Spinal cord (tissue), 9 donors: ENCODE measurements at regions not wholly inside any gene's neighbourhood (a gene's known extent, or its start where the extent isn't known, plus 50 kb on each side); places are given as distances from the start of the nearest gene placed in this dataset.
"Not testable (repeated sequence)": the region's sequence is repeated elsewhere in the genome, so short reads cannot be mapped to it uniquely, and the experiment has no call there.

ENCODE experiments used
- DNase-seq, 6 donors: peaks; one replicate each; pipeline versions ENCODE4 v3.0.0 to v3.0.0-alpha.2; 2013 to 2015; ENCODE audit warnings: low spot score in 6 of 6, low read depth in 4 of 6
- H3K27ac ChIP-seq: one replicate; pipeline ENCODE4 v1.5.1; 2013; ENCODE audit warnings: low read depth, low read length, control low read depth
- H3K27me3 ChIP-seq: one replicate; pipeline ENCODE4 v1.6.1; 2013; ENCODE audit warnings: low read length; ENCODE audit not compliant: control insufficient read depth, insufficient read depth
- H3K36me3 ChIP-seq: one replicate; pipeline ENCODE4 v1.6.1; 2013; ENCODE audit warnings: low read length; ENCODE audit not compliant: control insufficient read depth, insufficient read depth
- H3K4me1 ChIP-seq: one replicate; pipeline ENCODE4 v1.6.1; 2013; ENCODE audit warnings: low read length; ENCODE audit not compliant: control insufficient read depth, insufficient read depth
- H3K4me3 ChIP-seq: one replicate; pipeline ENCODE4 v1.5.1; 2013; ENCODE audit warnings: low read depth, low read length, control low read depth
- H3K9me3 ChIP-seq: one replicate; pipeline ENCODE4 v1.6.1; 2013; ENCODE audit warnings: low read length; ENCODE audit not compliant: control insufficient read depth, insufficient read depth
- WGBS: methylation state at CpG from one replicate; pipeline ENCODE4 v1.1.5; 2013; ENCODE audit warnings: missing lambda C conversion rate; ENCODE audit not compliant: insufficient coverage; 5-methylcytosine and 5-hydroxymethylcytosine counted together
- donor health status: healthy.

GRCh38 chr13:37954597-37954996 lies 85.0 kb upstream of the TRPC4 start:
- not testable (repeated sequence) for H3K36me3 ChIP-seq, H3K27me3 ChIP-seq, H3K9me3 ChIP-seq, DNase-seq, H3K27ac ChIP-seq, H3K4me1 ChIP-seq, H3K4me3 ChIP-seq
- 100% methylated on average over 1 of the region's 9 CpGs for WGBS

GRCh38 chr13:37954191-37954590 lies 84.6 kb upstream of the TRPC4 start:
- Histone ChIP-seq H3K27ac (no peak overlapping the region), H3K27me3 (no peaks in the 10 kb centered on the region), H3K4me3 (no peak overlapping the region), H3K36me3 (no peaks in the 10 kb centered on the region), H3K4me1 (no peaks in the 10 kb centered on the region), H3K9me3 (no peaks in the 10 kb centered on the region)
- DNase-seq = no peak
- WGBS = no CpG with 5 or more reads among the region's 1 CpG

DNA sequence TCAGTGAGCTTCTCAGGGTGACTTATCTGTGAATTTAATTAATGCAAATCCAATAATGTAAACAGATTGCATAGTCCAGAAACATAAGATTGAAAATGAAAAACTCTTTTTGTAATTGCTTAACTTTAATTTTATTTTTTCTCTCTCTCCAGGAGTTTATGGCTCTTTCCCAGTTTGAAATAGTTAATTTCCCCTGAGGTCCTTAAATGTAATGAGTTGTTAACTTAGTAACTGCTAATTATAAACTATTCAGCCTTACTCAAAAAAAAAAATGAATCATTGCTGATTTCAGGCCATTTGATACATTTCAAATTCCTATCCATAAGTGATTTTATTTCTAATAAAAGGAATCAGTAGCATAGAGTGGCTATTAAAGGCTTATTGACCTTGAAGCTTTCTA lies 84.1 kb upstream of the TRPC4 start:
- no peaks in the 10 kb centered on the region for H3K4me1 ChIP-seq
- H3K36me3 ChIP-seq = no peaks in the 10 kb centered on the region
- DNase-seq = peak in 3 of 6 donors; percentile 24 to 88 (median 29)
- H3K9me3 ChIP-seq = no peaks in the 10 kb centered on the region
- H3K4me3 ChIP-seq = no peak overlapping the region
- H3K27ac ChIP-seq = no peak overlapping the region
- no peaks in the 10 kb centered on the region for H3K27me3 ChIP-seq

GRCh38 chr13:37950016-37950415 lies 80.4 kb upstream of the TRPC4 start:
- WGBS = no CpG with 5 or more reads among the region's 1 CpG
- Histone ChIP-seq H3K27ac (no peak overlapping the region), H3K36me3 (no peaks in the 10 kb centered on the region), H3K9me3 (no peaks in the 10 kb centered on the region), H3K4me1 (no peaks in the 10 kb centered on the region), H3K27me3 (no peaks in the 10 kb centered on the region), H3K4me3 (no peak overlapping the region)
- DNase-seq = no peak

- WGBS = 100% methylated on average over 2 of the region's 5 CpGs
- no peak for DNase-seq
- Histone ChIP-seq H3K9me3 (no peaks in the 10 kb centered on the region), H3K4me3 (no peak overlapping the region), H3K27ac (no peak overlapping the region), H3K4me1 (no peaks in the 10 kb centered on the region), H3K36me3 (no peaks in the 10 kb centered on the region), H3K27me3 (no peaks in the 10 kb centered on the region)
Measured at GRCh38 chr13:37947419-37948140, 78.0 kb upstream of the TRPC4 start.

GRCh38 chr13:37945651-37946575 lies 76.3 kb upstream of the TRPC4 start:
- H3K4me1 ChIP-seq = no peaks in the 10 kb centered on the region
- WGBS = 79% methylated on average over 2 of the region's 4 CpGs
- no peaks in the 10 kb centered on the region for H3K36me3 ChIP-seq
- no peak overlapping the region for H3K4me3 ChIP-seq
- H3K9me3 ChIP-seq = no peaks in the 10 kb centered on the region
- DNase-seq = no peak
- no peaks in the 10 kb centered on the region for H3K27me3 ChIP-seq
- H3K27ac ChIP-seq = no peak overlapping the region

- Histone ChIP-seq H3K9me3 (no peaks in the 10 kb centered on the region), H3K27ac (no peak overlapping the region), H3K36me3 (no peaks in the 10 kb centered on the region), H3K27me3 (no peaks in the 10 kb centered on the region), H3K4me1 (no peaks in the 10 kb centered on the region), H3K4me3 (no peak overlapping the region)
- 87% methylated on average over 5 of the region's 8 CpGs for WGBS
- DNase-seq = no peak
Measured at GRCh38 chr13:37944869-37945442, 75.4 kb upstream of the TRPC4 start.

GRCh38 chr13:37944081-37944868 lies 74.7 kb upstream of the TRPC4 start:
- no peak for DNase-seq
- Histone ChIP-seq H3K27ac (no peak overlapping the region), H3K4me3 (no peak overlapping the region), H3K4me1 (no peaks in the 10 kb centered on the region), H3K27me3 (no peaks in the 10 kb centered on the region), H3K36me3 (no peaks in the 10 kb centered on the region), H3K9me3 (no peaks in the 10 kb centered on the region)
- WGBS = 82% methylated on average over 5 of the region's 10 CpGs

- H3K27ac ChIP-seq = no peak overlapping the region
- H3K36me3 ChIP-seq = no peaks in the 10 kb centered on the region
- H3K27me3 ChIP-seq = no peaks in the 10 kb centered on the region
- H3K9me3 ChIP-seq = no peaks in the 10 kb centered on the region
- DNase-seq = no peak
- no peaks in the 10 kb centered on the region for H3K4me1 ChIP-seq
- H3K4me3 ChIP-seq = no peak overlapping the region
Measured at GRCh38 chr13:37942929-37943328, 73.4 kb upstream of the TRPC4 start.
